Mesendoderm (in vitro differentiated cells): ENCODE measurements at regions not wholly inside any gene's neighbourhood (a gene's known extent, or its start where the extent isn't known, plus 50 kb on each side); places are given as distances from the start of the nearest gene placed in this dataset.

Experiments
- DNase-seq: peaks from one replicate; pipeline ENCODE4 v3.0.0; 2013
- H2AK5ac ChIP-seq: 2 replicates; pipeline ENCODE4 v1.6.1; 2013; ENCODE audit warnings: low read length, inconsistent platforms
- H2BK120ac ChIP-seq: 2 replicates; pipeline ENCODE4 v1.6.1; 2013; ENCODE audit warnings: low read depth, mild to moderate bottlenecking, low read length, moderate library complexity, mixed read lengths
- H2BK15ac ChIP-seq: replicated peaks from 2 replicates; pipeline ENCODE4 v1.6.1; 2013; ENCODE audit warnings: low read depth, mild to moderate bottlenecking, moderate library complexity
- H2BK5ac ChIP-seq: 2 replicates; pipeline ENCODE4 v1.6.1; 2013; ENCODE audit warnings: low read length, inconsistent platforms
- H3K18ac ChIP-seq: 2 replicates; pipeline ENCODE4 v1.6.1; 2013; ENCODE audit warnings: mild to moderate bottlenecking, low read length, mixed read lengths
- H3K23ac ChIP-seq: one replicate; pipeline ENCODE4 v1.6.1; 2013; ENCODE audit warnings: low read length
- H3K27ac ChIP-seq: 2 replicates; pipeline ENCODE4 v1.5.1; 2013; ENCODE audit warnings: low read depth, mild to moderate bottlenecking, inconsistent platforms, low read length, moderate library complexity
- H3K27me3 ChIP-seq: 2 replicates; pipeline ENCODE4 v1.6.1; 2013; ENCODE audit warnings: low read length, control low read depth, mild to moderate bottlenecking, inconsistent platforms; ENCODE audit not compliant: insufficient read depth, poor library complexity
- H3K36me3 ChIP-seq: 2 replicates; pipeline ENCODE4 v1.6.1; 2013; ENCODE audit warnings: low read length, inconsistent platforms; ENCODE audit not compliant: control insufficient read depth, insufficient read depth
- H3K4ac ChIP-seq: one replicate; pipeline ENCODE4 v1.6.1; 2013; ENCODE audit warnings: low read depth, mild to moderate bottlenecking, low read length, moderate library complexity
- H3K4me1 ChIP-seq: 2 replicates; pipeline ENCODE4 v1.6.1; 2013; ENCODE audit warnings: low read depth, low read length, inconsistent platforms; ENCODE audit not compliant: control insufficient read depth
- H3K4me2 ChIP-seq: 2 replicates; pipeline ENCODE4 v1.6.1; 2013; ENCODE audit warnings: low read length
- H3K4me3 ChIP-seq: 2 replicates; pipeline ENCODE4 v1.5.1; 2013; ENCODE audit warnings: mild to moderate bottlenecking, low read length
- H3K56ac ChIP-seq: one replicate; pipeline ENCODE4 v1.6.1; 2013; ENCODE audit warnings: low read length
- H3K79me1 ChIP-seq: 2 replicates; pipeline ENCODE4 v1.6.1; 2013; ENCODE audit warnings: low read length, inconsistent platforms
- H3K79me2 ChIP-seq: 2 replicates; pipeline ENCODE4 v1.6.1; 2013; ENCODE audit warnings: mild to moderate bottlenecking, low read length; ENCODE audit not compliant: control insufficient read depth, insufficient read depth
- H3K9ac ChIP-seq: 2 replicates; pipeline ENCODE4 v1.6.1; 2013; ENCODE audit warnings: low read length, inconsistent platforms
- H4K5ac ChIP-seq: one replicate; pipeline ENCODE4 v1.6.1; 2013; ENCODE audit warnings: low read length
- H4K8ac ChIP-seq: one replicate; pipeline ENCODE4 v1.6.1; 2013; ENCODE audit warnings: low read depth, mild to moderate bottlenecking, control low read depth, low read length, moderate library complexity
- WGBS: extraction: QIAGEN DNeasy Blood & Tissue Kit; methylation state at CpG from one replicate; pipeline ENCODE4 v1.1.7; 2013; ENCODE audit warnings: low lambda C conversion rate, missing lambda C conversion rate; ENCODE audit not compliant: insufficient coverage; ENCODE audit errors: extremely low coverage; 5-methylcytosine and 5-hydroxymethylcytosine counted together

GRCh38 chr17:6919158-6919557 is 76.7 kb upstream of the ALOX12 start:
- Histone ChIP-seq H4K5ac (no peak overlapping the region), H3K79me2 (no peaks in the 10 kb centered on the region), H3K4me1 (no peaks in the 10 kb centered on the region), H3K56ac (no peak overlapping the region), H3K27me3 (no peaks in the 10 kb centered on the region), H2BK15ac (no peak overlapping the region), H3K79me1 (no peaks in the 10 kb centered on the region), H3K4ac (no peak overlapping the region), H4K8ac (no peak overlapping the region), H3K23ac (no peak overlapping the region), H2AK5ac (no peak overlapping the region), H3K27ac (no peak overlapping the region), H3K36me3 (no peaks in the 10 kb centered on the region), H3K4me2 (no peak overlapping the region), H2BK5ac (no peak overlapping the region), H3K9ac (no peak overlapping the region), H3K4me3 (no peak overlapping the region), H3K18ac (no peak overlapping the region), H2BK120ac (no peak overlapping the region)
- no peak for DNase-seq
- no CpG with 5 or more reads among the region's 6 CpGs for WGBS

- H3K27ac ChIP-seq, result no peak overlapping the region
- H2AK5ac ChIP-seq, result no peak overlapping the region
- DNase-seq, result no peak
- H3K27me3 ChIP-seq, result no peaks in the 10 kb centered on the region
- no peak overlapping the region for H3K4me3 ChIP-seq
- no peak overlapping the region for H3K18ac ChIP-seq
- WGBS, result no CpG with 5 or more reads among the region's 8 CpGs
- no peak overlapping the region for H2BK15ac ChIP-seq
- no peaks in the 10 kb centered on the region for H3K79me2 ChIP-seq
- H3K79me1 ChIP-seq, result no peaks in the 10 kb centered on the region
- no peaks in the 10 kb centered on the region for H3K4me1 ChIP-seq
- no peak overlapping the region for H2BK5ac ChIP-seq
- H3K4ac ChIP-seq, result no peak overlapping the region
- no peak overlapping the region for H2BK120ac ChIP-seq
- no peak overlapping the region for H4K8ac ChIP-seq
- no peak overlapping the region for H4K5ac ChIP-seq
- no peak overlapping the region for H3K9ac ChIP-seq
- H3K56ac ChIP-seq, result no peak overlapping the region
- no peak overlapping the region for H3K4me2 ChIP-seq
- no peak overlapping the region for H3K23ac ChIP-seq
- H3K36me3 ChIP-seq, result no peaks in the 10 kb centered on the region
Measured at GRCh38 chr17:6923385-6923784, 72.5 kb upstream of the ALOX12 start.

- Histone ChIP-seq H2BK5ac (no peak overlapping the region), H3K56ac (no peak overlapping the region), H4K5ac (no peak overlapping the region), H2BK120ac (no peak overlapping the region), H3K4me2 (no peak overlapping the region), H3K36me3 (no peaks in the 10 kb centered on the region), H2AK5ac (no peak overlapping the region), H3K9ac (no peak overlapping the region), H3K79me1 (no peaks in the 10 kb centered on the region), H3K4me1 (no peaks in the 10 kb centered on the region), H4K8ac (no peak overlapping the region), H3K23ac (no peak overlapping the region), H3K18ac (no peak overlapping the region), H2BK15ac (no peak overlapping the region), H3K79me2 (no peaks in the 10 kb centered on the region), H3K27me3 (no peaks in the 10 kb centered on the region), H3K27ac (no peak overlapping the region), H3K4me3 (no peak overlapping the region), H3K4ac (no peak overlapping the region)
- DNase-seq, result no peak
Measured at GRCh38 chr17:6924208-6924607, 71.6 kb upstream of the ALOX12 start.

GRCh38 chr17:6926667-6927066 is 69.2 kb upstream of the ALOX12 start:
- Histone ChIP-seq H3K56ac (no peak overlapping the region), H3K23ac (no peak overlapping the region), H3K79me1 (no peaks in the 10 kb centered on the region), H3K18ac (no peak overlapping the region), H2AK5ac (no peak overlapping the region), H3K4ac (no peak overlapping the region), H4K8ac (no peak overlapping the region), H3K79me2 (no peaks in the 10 kb centered on the region), H2BK15ac (no peak overlapping the region), H2BK120ac (no peak overlapping the region), H2BK5ac (no peak overlapping the region), H3K4me3 (no peak overlapping the region), H3K4me2 (no peak overlapping the region), H4K5ac (no peak overlapping the region), H3K27ac (no peak overlapping the region), H3K9ac (no peak overlapping the region), H3K27me3 (no peaks in the 10 kb centered on the region), H3K36me3 (no peaks in the 10 kb centered on the region), H3K4me1 (no peaks in the 10 kb centered on the region)
- DNase-seq, result no peak
- no CpG with 5 or more reads among the region's 2 CpGs for whole genome bisulfite sequencing

GRCh38 chr17:6927290-6928126 is 68.3 kb upstream of the ALOX12 start:
- Histone ChIP-seq H3K4ac (no peak overlapping the region), H3K56ac (no peak overlapping the region), H3K79me2 (no peaks in the 10 kb centered on the region), H3K27ac (no peak overlapping the region), H3K27me3 (no peaks in the 10 kb centered on the region), H4K5ac (no peak overlapping the region), H3K18ac (no peak overlapping the region), H4K8ac (no peak overlapping the region), H3K4me1 (no peaks in the 10 kb centered on the region), H2BK15ac (no peak overlapping the region), H3K36me3 (no peaks in the 10 kb centered on the region), H3K9ac (no peak overlapping the region), H3K4me2 (no peak overlapping the region), H2AK5ac (no peak overlapping the region), H3K23ac (no peak overlapping the region), H3K4me3 (no peak overlapping the region), H2BK120ac (no peak overlapping the region), H2BK5ac (no peak overlapping the region), H3K79me1 (no peaks in the 10 kb centered on the region)
- DNase-seq, result no peak
- no CpG with 5 or more reads among the region's 2 CpGs for whole genome bisulfite sequencing

- Histone ChIP-seq H3K79me1 (no peaks in the 10 kb centered on the region), H2BK120ac (no peak overlapping the region), H3K18ac (no peak overlapping the region), H2BK5ac (no peak overlapping the region), H3K27me3 (no peaks in the 10 kb centered on the region), H3K9ac (no peak overlapping the region), H4K5ac (no peak overlapping the region), H3K4ac (no peak overlapping the region), H3K79me2 (no peaks in the 10 kb centered on the region), H2BK15ac (no peak overlapping the region), H3K23ac (no peak overlapping the region), H3K4me1 (no peaks in the 10 kb centered on the region), H2AK5ac (no peak overlapping the region), H4K8ac (no peak overlapping the region), H3K4me3 (no peak overlapping the region), H3K56ac (no peak overlapping the region), H3K27ac (no peak overlapping the region), H3K4me2 (no peak overlapping the region), H3K36me3 (no peaks in the 10 kb centered on the region)
- DNase-seq, result no peak
Measured at GRCh38 chr17:6928193-6928592, 67.7 kb upstream of the ALOX12 start.
